Liver (tissue), 8 donors: ENCODE measurements at regions not wholly inside any gene's neighbourhood (a gene's known extent, or its start where the extent isn't known, plus 50 kb on each side); places are given as distances from the start of the nearest gene placed in this dataset.

Source experiments
- DNase-seq: peaks from one replicate; pipeline ENCODE4 v3.0.0-alpha.2; 2017; ENCODE audit warnings: low spot score
- H3K27ac ChIP-seq, 2 donors: one replicate each; pipeline ENCODE4 v1.7.0; 2013; ENCODE audit warnings: inconsistent platforms in 2 of 2, low read length in 2 of 2, control low read depth in 1 of 2, low read depth in 1 of 2, mild to moderate bottlenecking in 1 of 2
- H3K27me3 ChIP-seq, 4 donors: one replicate each; pipeline versions ENCODE4 v1.6.1 to v1.7.0; 2013; ENCODE audit warnings: low read length in 3 of 4, inconsistent platforms in 1 of 4, mild to moderate bottlenecking in 1 of 4, moderate library complexity in 1 of 4; ENCODE audit not compliant: control insufficient read depth in 4 of 4, insufficient read depth in 4 of 4
- H3K36me3 ChIP-seq, 4 donors: one replicate each; pipeline versions ENCODE4 v1.6.1 to v1.7.0; 2013; ENCODE audit warnings: low read length in 3 of 4, mild to moderate bottlenecking in 3 of 4, low read depth in 1 of 4, moderate library complexity in 1 of 4; ENCODE audit not compliant: control insufficient read depth in 4 of 4, insufficient read depth in 3 of 4
- H3K4me1 ChIP-seq, 4 donors: one replicate each; pipeline versions ENCODE4 v1.6.1 to v1.7.0; 2013; ENCODE audit warnings: low read length in 3 of 4, mild to moderate bottlenecking in 3 of 4, moderate library complexity in 1 of 4; ENCODE audit not compliant: control insufficient read depth in 4 of 4, insufficient read depth in 4 of 4
- H3K4me3 ChIP-seq, 3 donors: one replicate each; pipeline versions ENCODE4 v1.6.1 to v1.7.0; 2013; ENCODE audit warnings: low read length in 3 of 3, control low read depth in 1 of 3, low read depth in 1 of 3, mild to moderate bottlenecking in 1 of 3
- H3K9ac ChIP-seq, 2 donors: one replicate each; pipeline ENCODE4 v1.7.0; 2013; ENCODE audit warnings: low read length in 2 of 2, mild to moderate bottlenecking in 2 of 2, moderate library complexity in 2 of 2, control low read depth in 1 of 2, low read depth in 1 of 2
- H3K9me3 ChIP-seq, 4 donors: one replicate each; pipeline versions ENCODE4 v1.6.1 to v1.7.0; 2013; ENCODE audit warnings: low read length in 3 of 4; ENCODE audit not compliant: control insufficient read depth in 4 of 4
- ATF3 ChIP-seq: IDR thresholded peaks from 2 replicates; pipeline ENCODE4 v1.6.1; 2016; ENCODE audit warnings: antibody characterized with exemption
- CTCF ChIP-seq: fragments of 150-350 bp; IDR thresholded peaks from 2 replicates; pipeline ENCODE4 v1.5.1; 2017; ENCODE audit warnings: improper control_type of control experiment, low read depth, low read length; ENCODE audit not compliant: missing input control
- EGR1 ChIP-seq, 2 donors: IDR thresholded peaks; 2 replicates each; pipeline ENCODE4 v1.6.1; 2016 to 2018; ENCODE audit warnings: antibody characterized with exemption in 2 of 2, low read depth in 2 of 2
- FOXA2 ChIP-seq: IDR thresholded peaks from 2 replicates; pipeline ENCODE4 v1.6.1; 2016; ENCODE audit warnings: antibody characterized with exemption
- GABPA ChIP-seq, 2 donors: IDR thresholded peaks in 1 of 2; conservative IDR thresholded peaks in 1 of 2; 2 replicates each; pipeline ENCODE4 v1.6.1; 2016; ENCODE audit warnings: antibody characterized with exemption in 2 of 2, mild to moderate bottlenecking in 1 of 2, moderate library complexity in 1 of 2
- HNF4A ChIP-seq, 2 donors: conservative IDR thresholded peaks; 2 replicates each; pipeline ENCODE4 v1.6.1; 2016; ENCODE audit warnings: antibody characterized with exemption in 2 of 2, mild to moderate bottlenecking in 2 of 2
- HNF4G ChIP-seq: IDR thresholded peaks from 2 replicates; pipeline ENCODE4 v1.6.1; 2016; ENCODE audit warnings: antibody characterized with exemption
- JUND ChIP-seq, 2 donors: IDR thresholded peaks; 2 replicates each; pipeline ENCODE4 v1.6.1; 2016; ENCODE audit warnings: antibody characterized with exemption in 2 of 2
- MAX ChIP-seq: IDR thresholded peaks from 2 replicates; pipeline ENCODE4 v1.6.1; 2016; ENCODE audit warnings: antibody characterized with exemption
- REST ChIP-seq: IDR thresholded peaks from 2 replicates; pipeline ENCODE4 v1.6.1; 2016; ENCODE audit warnings: antibody characterized with exemption, mild to moderate bottlenecking
- RXRA ChIP-seq, 2 donors: IDR thresholded peaks; 2 replicates each; pipeline ENCODE4 v1.6.1; 2017 to 2018; ENCODE audit warnings: antibody characterized with exemption in 2 of 2, mild to moderate bottlenecking in 1 of 2
- SP1 ChIP-seq: IDR thresholded peaks from 2 replicates; pipeline ENCODE4 v1.6.1; 2018; ENCODE audit warnings: antibody characterized with exemption, mild to moderate bottlenecking
- TAF1 ChIP-seq: conservative IDR thresholded peaks from 2 replicates; pipeline ENCODE4 v1.6.1; 2016; ENCODE audit warnings: antibody characterized with exemption, mild to moderate bottlenecking
- WGBS: extraction: QIAGEN DNeasy Blood & Tissue Kit; methylation state at CpG from one replicate; pipeline ENCODE4 v1.1.7; 2013; 5-methylcytosine and 5-hydroxymethylcytosine counted together
- donor health status: healthy.
- donor health status: healthy.
- donor health status: healthy.
- donor health status: healthy.
- donor health status: healthy.

- Histone ChIP-seq H3K4me1 (no peaks in the 10 kb centered on the region), H3K9ac (no peak overlapping the region), H3K27me3 (no peaks in the 10 kb centered on the region), H3K27ac (no peak overlapping the region), H3K4me3 (no peak overlapping the region), H3K9me3 (no peaks in the 10 kb centered on the region), H3K36me3 (no peaks in the 10 kb centered on the region)
- DNase-seq, result no peak
- WGBS, result 92% methylated on average over 7 of the region's 7 CpGs
- no peak for TF ChIP-seq HNF4G
Measured at GRCh38 chr14:54186821-54187763, 209.7 kb upstream of the CDKN3 start.

GRCh38 chr14:54188064-54188666, 208.6 kb upstream of the CDKN3 start:
- Histone ChIP-seq H3K9ac (no peak overlapping the region), H3K4me3 (no peak overlapping the region), H3K36me3 (no peaks in the 10 kb centered on the region), H3K9me3 (no peaks in the 10 kb centered on the region), H3K27me3 (no peaks in the 10 kb centered on the region), H3K4me1 (no peaks in the 10 kb centered on the region), H3K27ac (no peak overlapping the region)
- no peak for DNase-seq
- 93% methylated on average over 16 of the region's 16 CpGs for WGBS
- TF ChIP-seq MAX (no peak), SP1 (no peak), ATF3 (no peak), HNF4G (no peak)

- Histone ChIP-seq H3K9me3 (no peaks in the 10 kb centered on the region), H3K9ac (no peak overlapping the region), H3K27ac (no peak overlapping the region), H3K27me3 (no peaks in the 10 kb centered on the region), H3K4me1 (no peaks in the 10 kb centered on the region), H3K36me3 (no peaks in the 10 kb centered on the region), H3K4me3 (no peak overlapping the region)
- TF ChIP-seq SP1 (no peak), MAX (no peak), CTCF (no peak), TAF1 (no peak), HNF4G (no peak), HNF4A (conservative IDR thresholded peaks at IDR 0.05) (no peak), REST (no peak), RXRA (IDR thresholded peaks at IDR 0.05) (no peak), ATF3 (no peak), FOXA2 (no peak), GABPA (IDR thresholded peaks at IDR 0.05 in 1 of 2, conservative IDR thresholded peaks at IDR 0.05 in 1 of 2) (no peak), JUND (IDR thresholded peaks at IDR 0.05) (no peak), EGR1 (IDR thresholded peaks at IDR 0.05; ENCODE audit: low read depth in 2 of 2) (no peak)
- WGBS, result 99% methylated on average over 1 of the region's 1 CpG
- no peak for DNase-seq
Measured at GRCh38 chr14:54189333-54189732, 207.5 kb upstream of the CDKN3 start.
